IMR-90 (cell line): ENCODE measurements at regions not wholly inside any gene's neighbourhood (a gene's known extent, or its start where the extent isn't known, plus 50 kb on each side); places are given as distances from the start of the nearest gene placed in this dataset.

Experiments used
- ATAC-seq: fragments of 200-7000 bp; cut with Tn5 transposase; 2 replicates; pipeline ENCODE4 v1.9.1; 2020; ENCODE audit warnings: low read depth, mild to moderate bottlenecking, moderate library complexity
- BruUV-seq: library from RNA; stranded (reverse); fragments of 400-500 nt; replicated peaks from 2 replicates; lab custom pipeline; 2021; lab: Mats Ljungman, UMichigan
- CTCF ChIA-PET: fragments of 300-600 bp; formaldehyde crosslinking; extraction: SDS; loops from one replicate; lab custom pipeline; 2021; ENCODE audit warnings: antibody characterized with exemption; lab: Yijun Ruan, JAX
- POLR2A ChIA-PET: fragments of 300-600 bp; sonication (Branson Sonifier 250); formaldehyde crosslinking; loops from one replicate; lab custom pipeline; 2022; ENCODE audit warnings: antibody characterized with exemption; ENCODE audit not compliant: unreplicated experiment; lab: Charles Lee
- DNase-seq: peaks from one replicate; pipeline ENCODE4 v3.0.0; 2013
- H2AFZ ChIP-seq: replicated peaks from 2 replicates; pipeline ENCODE3; 2013; ENCODE audit warnings: low read length, mild to moderate bottlenecking; ENCODE audit not compliant: poor library complexity
- H2AK5ac ChIP-seq: 2 replicates; pipeline ENCODE4 v1.6.1; 2013; ENCODE audit warnings: low read depth, low read length, inconsistent platforms
- H2AK9ac ChIP-seq: replicated peaks from 2 replicates; pipeline ENCODE3; 2013; ENCODE audit warnings: mild to moderate bottlenecking, low read depth, low read length, moderate library complexity; ENCODE audit not compliant: poor library complexity
- H2BK120ac ChIP-seq: 2 replicates; pipeline ENCODE4 v1.6.1; 2013; ENCODE audit warnings: low read depth, low read length, inconsistent platforms
- H2BK15ac ChIP-seq: 3 replicates; pipeline ENCODE4 v1.6.1; 2013; ENCODE audit warnings: low read depth, low read length, inconsistent platforms
- H2BK20ac ChIP-seq: 2 replicates; pipeline ENCODE4 v1.6.1; 2013; ENCODE audit warnings: low read depth, mild to moderate bottlenecking, inconsistent platforms, low read length, moderate library complexity
- H2BK5ac ChIP-seq: 2 replicates; pipeline ENCODE4 v1.6.1; 2013; ENCODE audit warnings: mild to moderate bottlenecking, low read depth, low read length, inconsistent platforms; ENCODE audit not compliant: poor library complexity, severe bottlenecking
- H3K14ac ChIP-seq: replicated peaks from 2 replicates; pipeline ENCODE4 v1.6.1; 2013; ENCODE audit warnings: low read depth, low read length, inconsistent platforms
- H3K18ac ChIP-seq: 2 replicates; pipeline ENCODE4 v1.6.1; 2013; ENCODE audit warnings: low read depth, low read length, control low read depth
- H3K23ac ChIP-seq: 2 replicates; pipeline ENCODE4 v1.6.1; 2013; ENCODE audit warnings: low read depth, low read length, inconsistent platforms
- H3K27ac ChIP-seq: 2 replicates; pipeline ENCODE4 v1.5.1; 2013; ENCODE audit warnings: mild to moderate bottlenecking, control low read depth, low read length; ENCODE audit not compliant: insufficient read depth
- H3K27me3 ChIP-seq: 2 replicates; pipeline ENCODE4 v1.6.1; 2013; ENCODE audit warnings: low read length; ENCODE audit not compliant: control insufficient read depth, insufficient read depth
- H3K36me3 ChIP-seq: 2 replicates; pipeline ENCODE4 v1.6.1; 2013; ENCODE audit warnings: low read length, mixed read lengths; ENCODE audit not compliant: control insufficient read depth, insufficient read depth
- H3K4ac ChIP-seq: 2 replicates; pipeline ENCODE4 v1.6.1; 2013; ENCODE audit warnings: low read depth, low read length, inconsistent platforms
- H3K4me1 ChIP-seq: 2 replicates; pipeline ENCODE4 v1.6.1; 2013; ENCODE audit warnings: low read length, mixed read lengths; ENCODE audit not compliant: control insufficient read depth, insufficient read depth
- H3K4me2 ChIP-seq: 2 replicates; pipeline ENCODE4 v1.6.1; 2013; ENCODE audit warnings: low read depth, mild to moderate bottlenecking, control low read depth, low read length, moderate library complexity
- H3K4me3 ChIP-seq: 2 replicates; pipeline ENCODE4 v1.5.1; 2013; ENCODE audit warnings: low read depth, mild to moderate bottlenecking, control low read depth, low read length, moderate library complexity; ENCODE audit not compliant: insufficient read depth
- H3K56ac ChIP-seq: 2 replicates; pipeline ENCODE4 v1.6.1; 2013; ENCODE audit warnings: low read length, inconsistent platforms; ENCODE audit not compliant: insufficient read depth; ENCODE audit errors: extremely low read depth
- H3K79me1 ChIP-seq, 2 experiments: 2 replicates each; pipeline ENCODE4 v1.6.1; 2013; ENCODE audit warnings: low read length in 2 of 2, inconsistent platforms in 1 of 2, low read depth in 1 of 2
- H3K9ac ChIP-seq: 2 replicates; pipeline ENCODE4 v1.6.1; 2013; ENCODE audit warnings: low read depth, low read length, control low read depth
- H3K9me1 ChIP-seq: 2 replicates; pipeline ENCODE4 v1.6.1; 2013; ENCODE audit warnings: low read length, inconsistent platforms; ENCODE audit not compliant: insufficient read depth
- H3K9me3 ChIP-seq: 2 replicates; pipeline ENCODE4 v1.6.1; 2013; ENCODE audit warnings: low read length; ENCODE audit not compliant: control insufficient read depth, insufficient read depth
- H4K20me1 ChIP-seq: 2 replicates; pipeline ENCODE4 v1.6.1; 2013; ENCODE audit warnings: low read length, inconsistent platforms; ENCODE audit not compliant: insufficient read depth
- H4K5ac ChIP-seq: 2 replicates; pipeline ENCODE4 v1.6.1; 2013; ENCODE audit warnings: mild to moderate bottlenecking, low read depth, low read length, control low read depth
- H4K8ac ChIP-seq, 2 experiments: 2 replicates each; pipeline ENCODE4 v1.6.1; 2013; ENCODE audit warnings: low read depth in 2 of 2, low read length in 2 of 2, control low read depth in 1 of 2, inconsistent platforms in 1 of 2
- H4K91ac ChIP-seq: 2 replicates; pipeline ENCODE4 v1.6.1; 2013; ENCODE audit warnings: low read depth, low read length, inconsistent platforms; ENCODE audit not compliant: insufficient read depth
- CHD1 ChIP-seq: IDR thresholded peaks from 2 replicates; pipeline ENCODE4 v1.6.1; 2012; ENCODE audit warnings: low read depth, low read length, improper control_type of control experiment
- FOS ChIP-seq: fragments of 150-350 bp; IDR thresholded peaks from 2 replicates; pipeline ENCODE4 v1.6.1; 2016; ENCODE audit warnings: low read depth, low read length
- MAFK ChIP-seq: IDR thresholded peaks from 2 replicates; pipeline ENCODE4 v1.6.1; 2012; ENCODE audit warnings: low read depth, low read length, improper control_type of control experiment
- MAZ ChIP-seq: IDR thresholded peaks from 2 replicates; pipeline ENCODE4 v1.6.1; 2012; ENCODE audit warnings: low read depth, mild to moderate bottlenecking, low read length, improper control_type of control experiment, moderate library complexity, borderline replicate concordance
- MXI1 ChIP-seq: IDR thresholded peaks from 2 replicates; pipeline ENCODE4 v1.6.1; 2012; ENCODE audit warnings: low read depth, mild to moderate bottlenecking, low read length, moderate library complexity, borderline replicate concordance
- NFE2L2 ChIP-seq: fragments of 150-350 bp; IDR thresholded peaks from 2 replicates; pipeline ENCODE4 v1.6.1; 2016; ENCODE audit warnings: low read depth, mild to moderate bottlenecking, low read length
- POLR2A ChIP-seq: IDR thresholded peaks from 2 replicates; pipeline ENCODE4 v1.6.1; 2012; ENCODE audit warnings: mild to moderate bottlenecking, low read depth, low read length
- RAD21 ChIP-seq: IDR thresholded peaks from 2 replicates; pipeline ENCODE4 v1.6.1; 2012; ENCODE audit warnings: low read length, improper control_type of control experiment
- RCOR1 ChIP-seq: IDR thresholded peaks from 2 replicates; pipeline ENCODE4 v1.6.1; 2012; ENCODE audit warnings: mild to moderate bottlenecking, low read length, improper control_type of control experiment; ENCODE audit not compliant: insufficient replicate concordance
- SMC3 ChIP-seq: fragments of 150-350 bp; IDR thresholded peaks from 2 replicates; pipeline ENCODE4 v1.6.1; 2016; ENCODE audit warnings: low read depth, mild to moderate bottlenecking, antibody characterized with exemption, low read length, moderate library complexity
- whole genome bisulfite sequencing, 2 experiments: methylation state at CpG; one replicate each; pipeline versions ENCODE4 v1.1.5 to v1.1.7; 2013; ENCODE audit warnings: missing lambda C conversion rate in 2 of 2; ENCODE audit not compliant: insufficient read length in 1 of 2; ENCODE audit errors: extremely low coverage in 2 of 2; 5-methylcytosine and 5-hydroxymethylcytosine counted together
- dilution Hi-C: fragments of 300-500 bp; cut with HindIII; formaldehyde crosslinking; loops from one replicate; pipeline ENCODE4 v1.14.3; 2018; ENCODE audit warnings: low sequenced_read_pairs; ENCODE audit not compliant: unreplicated experiment
- in situ Hi-C: fragments of 300-500 bp; cut with MboI; formaldehyde crosslinking; loops from 3 replicates; pipeline ENCODE4 v1.14.3; 2019; ENCODE audit warnings: low sequenced_read_pairs, inconsistent platforms, mixed read lengths
- intact Hi-C: fragments of 100-400 bp; cut with micrococcal nuclease; formaldehyde crosslinking; loops from 2 replicates; pipeline ENCODE4 v1.10.0; 2022
- TF ChIP-seq, protein P1 (sequence below): fragments of 150-350 bp; IDR thresholded peaks from 2 replicates; pipeline ENCODE4 v1.6.1; 2017; ENCODE audit warnings: mild to moderate bottlenecking, antibody characterized with exemption, low read length, low read depth
- TF ChIP-seq, protein P2 (sequence below): conservative IDR thresholded peaks from 2 replicates; pipeline ENCODE4 v1.5.1; 2012; ENCODE audit warnings: mild to moderate bottlenecking, low read depth, low read length, improper control_type of control experiment
- TF ChIP-seq, protein P3 (sequence below): fragments of 150-350 bp; IDR thresholded peaks from 2 replicates; pipeline ENCODE4 v1.6.1; 2016; ENCODE audit warnings: low read depth, mild to moderate bottlenecking, low read length, moderate library complexity, borderline replicate concordance

DNA sequence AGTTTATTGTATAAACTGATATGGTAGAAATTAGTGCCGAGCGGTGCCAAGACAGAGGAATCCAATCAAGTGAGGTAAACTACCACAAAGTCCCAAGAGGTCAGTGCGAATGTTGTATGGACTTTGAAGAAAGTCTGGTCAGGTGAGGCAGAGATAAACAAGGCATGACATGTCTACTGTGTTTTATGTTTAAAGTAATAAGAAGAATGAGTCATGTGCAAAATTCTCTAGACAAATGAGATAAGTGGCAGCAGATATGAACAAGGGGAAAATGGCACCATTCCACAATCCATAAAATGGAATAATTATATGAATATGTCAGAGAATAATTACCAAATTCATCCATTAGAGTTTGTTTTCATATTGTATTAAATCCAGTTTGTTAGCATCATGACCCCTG, 364.1 kb upstream of the CCNH start:
- intact Hi-C loops (loop anchor here (10.0 kb wide), 1 partner anchor 352 kb away; no protein-coding TSS in a partner anchor), dilution Hi-C loops (no loop called here), in situ Hi-C loops (loop anchor here (10.0 kb wide), 1 partner anchor 938 kb away; no protein-coding TSS in a partner anchor)
- H2BK20ac ChIP-seq, result no peak overlapping the region
- no peak overlapping the region for H3K4ac ChIP-seq
- H3K4me3 ChIP-seq, result no peak overlapping the region
- H3K27me3 ChIP-seq, result no peaks in the 10 kb centered on the region; the same call in 1 of the 2 replicates
- no peaks in the 10 kb centered on the region for H3K36me3 ChIP-seq
- ATAC-seq (no peak), DNase-seq (no peak)
- no peak overlapping the region for H2AK5ac ChIP-seq
- TF ChIP-seq SMC3 (no peak), MXI1 (no peak), CHD1 (no peak), FOS (no peak), RAD21 (no peak), POLR2A (no peak), NFE2L2 (no peak), RCOR1 (no peak), MAFK (no peak), MAZ (no peak)
- TF ChIP-seq, protein P1, sequence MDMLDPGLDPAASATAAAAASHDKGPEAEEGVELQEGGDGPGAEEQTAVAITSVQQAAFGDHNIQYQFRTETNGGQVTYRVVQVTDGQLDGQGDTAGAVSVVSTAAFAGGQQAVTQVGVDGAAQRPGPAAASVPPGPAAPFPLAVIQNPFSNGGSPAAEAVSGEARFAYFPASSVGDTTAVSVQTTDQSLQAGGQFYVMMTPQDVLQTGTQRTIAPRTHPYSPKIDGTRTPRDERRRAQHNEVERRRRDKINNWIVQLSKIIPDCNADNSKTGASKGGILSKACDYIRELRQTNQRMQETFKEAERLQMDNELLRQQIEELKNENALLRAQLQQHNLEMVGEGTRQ, result no peak
- TF ChIP-seq, protein P2, sequence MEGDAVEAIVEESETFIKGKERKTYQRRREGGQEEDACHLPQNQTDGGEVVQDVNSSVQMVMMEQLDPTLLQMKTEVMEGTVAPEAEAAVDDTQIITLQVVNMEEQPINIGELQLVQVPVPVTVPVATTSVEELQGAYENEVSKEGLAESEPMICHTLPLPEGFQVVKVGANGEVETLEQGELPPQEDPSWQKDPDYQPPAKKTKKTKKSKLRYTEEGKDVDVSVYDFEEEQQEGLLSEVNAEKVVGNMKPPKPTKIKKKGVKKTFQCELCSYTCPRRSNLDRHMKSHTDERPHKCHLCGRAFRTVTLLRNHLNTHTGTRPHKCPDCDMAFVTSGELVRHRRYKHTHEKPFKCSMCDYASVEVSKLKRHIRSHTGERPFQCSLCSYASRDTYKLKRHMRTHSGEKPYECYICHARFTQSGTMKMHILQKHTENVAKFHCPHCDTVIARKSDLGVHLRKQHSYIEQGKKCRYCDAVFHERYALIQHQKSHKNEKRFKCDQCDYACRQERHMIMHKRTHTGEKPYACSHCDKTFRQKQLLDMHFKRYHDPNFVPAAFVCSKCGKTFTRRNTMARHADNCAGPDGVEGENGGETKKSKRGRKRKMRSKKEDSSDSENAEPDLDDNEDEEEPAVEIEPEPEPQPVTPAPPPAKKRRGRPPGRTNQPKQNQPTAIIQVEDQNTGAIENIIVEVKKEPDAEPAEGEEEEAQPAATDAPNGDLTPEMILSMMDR, result no peak
- TF ChIP-seq, protein P3, sequence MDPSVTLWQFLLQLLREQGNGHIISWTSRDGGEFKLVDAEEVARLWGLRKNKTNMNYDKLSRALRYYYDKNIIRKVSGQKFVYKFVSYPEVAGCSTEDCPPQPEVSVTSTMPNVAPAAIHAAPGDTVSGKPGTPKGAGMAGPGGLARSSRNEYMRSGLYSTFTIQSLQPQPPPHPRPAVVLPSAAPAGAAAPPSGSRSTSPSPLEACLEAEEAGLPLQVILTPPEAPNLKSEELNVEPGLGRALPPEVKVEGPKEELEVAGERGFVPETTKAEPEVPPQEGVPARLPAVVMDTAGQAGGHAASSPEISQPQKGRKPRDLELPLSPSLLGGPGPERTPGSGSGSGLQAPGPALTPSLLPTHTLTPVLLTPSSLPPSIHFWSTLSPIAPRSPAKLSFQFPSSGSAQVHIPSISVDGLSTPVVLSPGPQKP, result no peak
- no TSS peak for BruUV-seq
- H3K27ac ChIP-seq, result no peak overlapping the region
- no peak overlapping the region for H3K18ac ChIP-seq
- H3K4me1 ChIP-seq, result no peaks in the 10 kb centered on the region
- no peak overlapping the region for H3K4me2 ChIP-seq
- no peak overlapping the region for H3K14ac ChIP-seq
- ChIA-PET CTCF (no interaction called here), POLR2A (no interaction called here)
- no peaks in the 10 kb centered on the region for H3K9me1 ChIP-seq
- no peak overlapping the region for H3K56ac ChIP-seq
- H3K79me1 ChIP-seq, result no peaks in the 10 kb centered on the region
- H4K91ac ChIP-seq, result no peak overlapping the region
- H2AFZ ChIP-seq, result no peak overlapping the region
- no peak overlapping the region for H2BK120ac ChIP-seq
- no peak overlapping the region for H3K9ac ChIP-seq
- no peak overlapping the region for H2BK15ac ChIP-seq
- no CpG with 5 or more reads among the region's 3 CpGs for WGBS, 2 experiments
- no peak overlapping the region for H2BK5ac ChIP-seq
- no peaks in the 10 kb centered on the region for H3K9me3 ChIP-seq
- H2AK9ac ChIP-seq, result no peak overlapping the region
- no peaks in the 10 kb centered on the region for H4K20me1 ChIP-seq
- no peak overlapping the region for H3K23ac ChIP-seq
- H4K5ac ChIP-seq, result no peak overlapping the region
- no peak overlapping the region for H4K8ac ChIP-seq
